Loucy (cell line): ENCODE measurements at regions not wholly inside any gene's neighbourhood (a gene's known extent, or its start where the extent isn't known, plus 50 kb on each side); places are given as distances from the start of the nearest gene placed in this dataset.

ENCODE experiments used
- EZH2phosphoT487 ChIP-seq: fragments of 200-600 bp; IDR thresholded peaks from 2 replicates; pipeline ENCODE4 v1.6.1; 2018; ENCODE audit warnings: antibody characterized with exemption, mild to moderate bottlenecking, moderate library complexity, borderline replicate concordance
- TF ChIP-seq, protein P1 (sequence below): fragments of 200-600 bp; sonication (generic); conservative IDR thresholded peaks from 2 replicates; pipeline ENCODE4 v1.5.1; 2014; ENCODE audit warnings: mild to moderate bottlenecking, antibody characterized with exemption, low read length

DNA sequence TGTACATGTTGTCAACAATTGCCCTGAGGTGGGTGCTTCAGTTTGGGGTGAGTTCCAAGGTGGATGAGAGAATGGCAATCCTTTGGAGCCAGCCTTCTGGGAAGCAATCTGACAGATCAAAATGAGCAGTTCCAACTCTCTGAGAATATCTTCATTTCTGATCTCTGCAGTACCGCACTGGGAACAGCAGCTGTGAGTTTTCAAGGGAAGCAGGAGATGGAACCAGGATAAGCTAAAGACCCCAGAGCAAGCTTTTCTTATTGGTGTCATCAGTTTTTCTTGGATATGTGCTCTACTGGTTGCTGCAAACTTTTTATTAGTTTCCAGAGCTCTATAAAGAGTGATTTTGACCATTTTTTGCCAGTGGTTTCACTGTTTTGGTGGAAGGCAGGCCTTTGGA is 94.7 kb downstream of the KCNJ12 start:
- TF ChIP-seq, protein P1, sequence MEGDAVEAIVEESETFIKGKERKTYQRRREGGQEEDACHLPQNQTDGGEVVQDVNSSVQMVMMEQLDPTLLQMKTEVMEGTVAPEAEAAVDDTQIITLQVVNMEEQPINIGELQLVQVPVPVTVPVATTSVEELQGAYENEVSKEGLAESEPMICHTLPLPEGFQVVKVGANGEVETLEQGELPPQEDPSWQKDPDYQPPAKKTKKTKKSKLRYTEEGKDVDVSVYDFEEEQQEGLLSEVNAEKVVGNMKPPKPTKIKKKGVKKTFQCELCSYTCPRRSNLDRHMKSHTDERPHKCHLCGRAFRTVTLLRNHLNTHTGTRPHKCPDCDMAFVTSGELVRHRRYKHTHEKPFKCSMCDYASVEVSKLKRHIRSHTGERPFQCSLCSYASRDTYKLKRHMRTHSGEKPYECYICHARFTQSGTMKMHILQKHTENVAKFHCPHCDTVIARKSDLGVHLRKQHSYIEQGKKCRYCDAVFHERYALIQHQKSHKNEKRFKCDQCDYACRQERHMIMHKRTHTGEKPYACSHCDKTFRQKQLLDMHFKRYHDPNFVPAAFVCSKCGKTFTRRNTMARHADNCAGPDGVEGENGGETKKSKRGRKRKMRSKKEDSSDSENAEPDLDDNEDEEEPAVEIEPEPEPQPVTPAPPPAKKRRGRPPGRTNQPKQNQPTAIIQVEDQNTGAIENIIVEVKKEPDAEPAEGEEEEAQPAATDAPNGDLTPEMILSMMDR: no peak
- no peak for TF ChIP-seq EZH2phosphoT487
